Muscle of arm (tissue), 1 donor: ENCODE measurements at regions not wholly inside any gene's neighbourhood (a gene's known extent, or its start where the extent isn't known, plus 50 kb on each side); places are given as distances from the start of the nearest gene placed in this dataset.
"Not testable (repeated sequence)": the region's sequence is repeated elsewhere in the genome, so short reads cannot be mapped to it uniquely, and the experiment has no call there.

Experiments used
- DNase-seq: peaks from one replicate; pipeline ENCODE4 v3.0.0-alpha.2; 2013

- DNase-seq, result no peak
Observed at GRCh38 chr7:159209429-159209828, 64.8 kb upstream of the VIPR2 start.

GRCh38 chr7:159207951-159208350 lies 63.3 kb upstream of the VIPR2 start:
- no peak for DNase-seq

- no peak for DNase-seq
Observed at GRCh38 chr7:159207393-159207792, 62.7 kb upstream of the VIPR2 start.

GRCh38 chr7:159205833-159206232 lies 61.2 kb upstream of the VIPR2 start:
- DNase-seq, result no peak

GRCh38 chr7:159204664-159205063 lies 60.0 kb upstream of the VIPR2 start:
- DNase-seq, result no peak

GRCh38 chr7:159203253-159203652 lies 58.6 kb upstream of the VIPR2 start:
- DNase-seq, result not testable (repeated sequence)

- DNase-seq, result no peak
Observed at GRCh38 chr7:159201722-159202330, 57.2 kb upstream of the VIPR2 start.

GRCh38 chr7:159200421-159200820 lies 55.8 kb upstream of the VIPR2 start:
- DNase-seq, result no peak

GRCh38 chr7:159198016-159198724 lies 53.5 kb upstream of the VIPR2 start:
- DNase-seq, result no peak

- no peak for DNase-seq
Observed at GRCh38 chr7:159197066-159197975, 52.7 kb upstream of the VIPR2 start.

- DNase-seq, result no peak
Observed at GRCh38 chr7:159196584-159196983, 51.9 kb upstream of the VIPR2 start.

- no peak for DNase-seq
Observed at GRCh38 chr7:159195946-159196345, 51.3 kb upstream of the VIPR2 start.
